ENCODE measurements at regions not wholly inside any gene's neighbourhood (a gene's known extent, or its start where the extent isn't known, plus 50 kb on each side); places are given as distances from the start of the nearest gene placed in this dataset.

- H3K4me3 ChIP-seq (replicated peaks in 1 of 3; ENCODE audit: low read depth in 2 of 3, low read length in 3 of 3): no peak overlapping the region
- 81% methylated on average over 2 of the region's 2 CpGs for WGBS (ENCODE audit: insufficient coverage)
- H3K27me3 Mint-ChIP-seq (ENCODE audit: low read depth in 3 of 3): peaks cover 1 to 6% (median 2%) of the 10 kb centered on the region in 3 donors
- no peak overlapping the region for H2AFZ ChIP-seq (ENCODE audit: insufficient read depth, low read depth, low read length, poor library complexity, severe bottlenecking)
- no peak overlapping the region for H3K27ac Mint-ChIP-seq
- no peaks in the 10 kb centered on the region for H3K4me1 ChIP-seq (ENCODE audit: control insufficient read depth in 1 of 2, insufficient read depth in 2 of 2, low read length in 2 of 2)
- no peak overlapping the region for H3K4me3 Mint-ChIP-seq
- intact Hi-C loops (cut with micrococcal nuclease): no loop called here
- no peaks in the 10 kb centered on the region for H3K36me3 Mint-ChIP-seq
- peaks cover 20 to 42% of the 10 kb centered on the region in 2 donors for H3K9me3 ChIP-seq (replicated peaks in 1 of 2; ENCODE audit: control insufficient read depth in 1 of 2, insufficient read depth in 1 of 2, low read length in 2 of 2)
- H3K4me1 Mint-ChIP-seq: no peaks in the 10 kb centered on the region
- H4K20me1 ChIP-seq (ENCODE audit: insufficient read depth, low read length): no peaks in the 10 kb centered on the region
- H3K4me2 ChIP-seq (replicated peaks; ENCODE audit: extremely low read depth, low read length, poor library complexity, severe bottlenecking): no peak overlapping the region
- H3K9ac ChIP-seq (ENCODE audit: insufficient read depth, low read length, poor library complexity, severe bottlenecking): no peak overlapping the region
- no peaks in the 10 kb centered on the region for H3K27me3 ChIP-seq (ENCODE audit: control insufficient read depth in 2 of 2, insufficient read depth in 2 of 2, low read length in 2 of 2)
- no peaks in the 10 kb centered on the region for H3K79me2 ChIP-seq (ENCODE audit: insufficient read depth, low read length)
- no peaks in the 10 kb centered on the region for H3K36me3 ChIP-seq (replicated peaks in 1 of 2; ENCODE audit: control insufficient read depth in 1 of 2, insufficient read depth in 2 of 2, low read length in 2 of 2)
- TF ChIP-seq CTCF (IDR thresholded peaks at IDR 0.05): no peak
- no peak for DNase-seq
- H3K9me3 Mint-ChIP-seq: peaks cover 13 to 62% (median 38%) of the 10 kb centered on the region in 7 donors
- no peak overlapping the region for H3K27ac ChIP-seq (ENCODE audit: low read depth in 1 of 2, low read length in 2 of 2)
Measured at GRCh38 chr7:98496618-98497017, 95.7 kb upstream of the BAIAP2L1 start.

- no peaks in the 10 kb centered on the region for H3K36me3 Mint-ChIP-seq
- no peak overlapping the region for H2AFZ ChIP-seq (ENCODE audit: insufficient read depth, low read depth, low read length, poor library complexity, severe bottlenecking)
- WGBS (ENCODE audit: insufficient coverage): 91% methylated on average over 6 of the region's 11 CpGs
- H3K9me3 Mint-ChIP-seq: peaks cover 11 to 53% (median 36%) of the 10 kb centered on the region in 7 donors
- peaks cover 20 to 42% of the 10 kb centered on the region in 2 donors for H3K9me3 ChIP-seq (replicated peaks in 1 of 2; ENCODE audit: control insufficient read depth in 1 of 2, insufficient read depth in 1 of 2, low read length in 2 of 2)
- H3K9ac ChIP-seq (ENCODE audit: insufficient read depth, low read length, poor library complexity, severe bottlenecking): no peak overlapping the region
- H4K20me1 ChIP-seq (ENCODE audit: insufficient read depth, low read length): no peaks in the 10 kb centered on the region
- no peaks in the 10 kb centered on the region for H3K36me3 ChIP-seq (replicated peaks in 1 of 2; ENCODE audit: control insufficient read depth in 1 of 2, insufficient read depth in 2 of 2, low read length in 2 of 2)
- H3K27ac Mint-ChIP-seq: no peak overlapping the region
- H3K4me1 ChIP-seq (ENCODE audit: control insufficient read depth in 1 of 2, insufficient read depth in 2 of 2, low read length in 2 of 2): no peaks in the 10 kb centered on the region
- no peaks in the 10 kb centered on the region for H3K79me2 ChIP-seq (ENCODE audit: insufficient read depth, low read length)
- H3K4me3 Mint-ChIP-seq: no peak overlapping the region
- no peak overlapping the region for H3K4me3 ChIP-seq (replicated peaks in 1 of 3; ENCODE audit: low read depth in 2 of 3, low read length in 3 of 3)
- no peaks in the 10 kb centered on the region for H3K4me1 Mint-ChIP-seq
- H3K27me3 Mint-ChIP-seq (ENCODE audit: low read depth in 3 of 3): peaks cover 1 to 5% (median 2%) of the 10 kb centered on the region in 3 donors
- DNase-seq: no peak
- H3K4me2 ChIP-seq (replicated peaks; ENCODE audit: extremely low read depth, low read length, poor library complexity, severe bottlenecking): no peak overlapping the region
- no peak for TF ChIP-seq CTCF (IDR thresholded peaks at IDR 0.05)
- intact Hi-C loops (cut with micrococcal nuclease): no loop called here
- H3K27ac ChIP-seq (ENCODE audit: low read depth in 1 of 2, low read length in 2 of 2): no peak overlapping the region
- H3K27me3 ChIP-seq (ENCODE audit: control insufficient read depth in 2 of 2, insufficient read depth in 2 of 2, low read length in 2 of 2): no peaks in the 10 kb centered on the region
Measured at GRCh38 chr7:98495200-98495955, 94.5 kb upstream of the BAIAP2L1 start.
